DND-41 (cell line): ENCODE measurements at regions not wholly inside any gene's neighbourhood (a gene's known extent, or its start where the extent isn't known, plus 50 kb on each side); places are given as distances from the start of the nearest gene placed in this dataset.

Experiments used
- CTCF ChIP-seq: IDR thresholded peaks from 2 replicates; pipeline ENCODE4 v1.5.1; 2012; ENCODE audit warnings: borderline replicate concordance, low read length, moderate library complexity, mild to moderate bottlenecking; ENCODE audit not compliant: poor library complexity, severe bottlenecking; ENCODE audit errors: extremely low read depth
- EZH2 ChIP-seq: IDR thresholded peaks from 3 replicates; pipeline ENCODE4 v1.6.1; 2012; ENCODE audit warnings: borderline replicate concordance, low read depth, mild to moderate bottlenecking, moderate library complexity, low read length, inconsistent platforms; ENCODE audit not compliant: severe bottlenecking

- TF ChIP-seq CTCF (no peak), EZH2 (no peak)
Measured at GRCh38 chr1:214717351-214717750, 114.4 kb downstream of the CENPF start.
